Trophoblast cell (in vitro differentiated cells and primary cell): ENCODE measurements at regions not wholly inside any gene's neighbourhood (a gene's known extent, or its start where the extent isn't known, plus 50 kb on each side); places are given as distances from the start of the nearest gene placed in this dataset.

Experiments used
- DNase-seq, 2 donors: peaks; one replicate each; pipeline ENCODE4 v3.0.0-alpha.2; 2016
- H2AFZ ChIP-seq: 2 replicates; pipeline ENCODE4 v1.6.1; 2013; ENCODE audit warnings: low read length, moderate library complexity, mild to moderate bottlenecking; ENCODE audit not compliant: insufficient read depth, poor library complexity
- H2AK5ac ChIP-seq: 2 replicates; pipeline ENCODE4 v1.6.1; 2013; ENCODE audit warnings: mild to moderate bottlenecking, low read length
- H2BK120ac ChIP-seq: 2 replicates; pipeline ENCODE4 v1.6.1; 2013; ENCODE audit warnings: low read length, mild to moderate bottlenecking, moderate library complexity; ENCODE audit not compliant: insufficient read depth, poor library complexity
- H2BK12ac ChIP-seq: 2 replicates; pipeline ENCODE4 v1.6.1; 2013; ENCODE audit warnings: mild to moderate bottlenecking, low read length, moderate library complexity
- H2BK5ac ChIP-seq: 2 replicates; pipeline ENCODE4 v1.6.1; 2013; ENCODE audit warnings: low read length, low read depth, moderate library complexity, mild to moderate bottlenecking; ENCODE audit not compliant: poor library complexity
- H3K14ac ChIP-seq: 2 replicates; pipeline ENCODE4 v1.6.1; 2013; ENCODE audit warnings: mild to moderate bottlenecking, low read length
- H3K18ac ChIP-seq: 2 replicates; pipeline ENCODE4 v1.6.1; 2013; ENCODE audit warnings: mild to moderate bottlenecking, low read length
- H3K23ac ChIP-seq: 2 replicates; pipeline ENCODE4 v1.6.1; 2013; ENCODE audit warnings: low read length
- H3K27ac ChIP-seq: 2 replicates; pipeline ENCODE4 v1.5.1; 2013; ENCODE audit warnings: low read depth, mild to moderate bottlenecking, inconsistent platforms, low read length, moderate library complexity
- H3K27me3 ChIP-seq: 2 replicates; pipeline ENCODE4 v1.6.1; 2013; ENCODE audit warnings: inconsistent platforms, mild to moderate bottlenecking, low read length, moderate library complexity; ENCODE audit not compliant: insufficient read depth
- H3K36me3 ChIP-seq, 2 experiments: 1 replicate in 1 of 2; 2 replicates in 1 of 2; pipeline ENCODE4 v1.6.1; 2013; ENCODE audit warnings: low read length in 2 of 2, mild to moderate bottlenecking in 2 of 2, moderate library complexity in 1 of 2; ENCODE audit not compliant: insufficient read depth in 2 of 2, control insufficient read depth in 1 of 2
- H3K4ac ChIP-seq: 2 replicates; pipeline ENCODE4 v1.6.1; 2013; ENCODE audit warnings: low read depth, mild to moderate bottlenecking, low read length, moderate library complexity
- H3K4me1 ChIP-seq, 2 experiments: 1 replicate in 1 of 2; 2 replicates in 1 of 2; pipeline ENCODE4 v1.6.1; 2013; ENCODE audit warnings: low read length in 2 of 2, mild to moderate bottlenecking in 2 of 2, moderate library complexity in 1 of 2; ENCODE audit not compliant: insufficient read depth in 2 of 2, control insufficient read depth in 1 of 2
- H3K4me2 ChIP-seq: 2 replicates; pipeline ENCODE4 v1.6.1; 2013; ENCODE audit warnings: inconsistent platforms, mild to moderate bottlenecking, low read length, moderate library complexity
- H3K4me3 ChIP-seq: 2 replicates; pipeline ENCODE4 v1.5.1; 2013; ENCODE audit warnings: mild to moderate bottlenecking, low read depth, low read length, inconsistent platforms
- H3K79me1 ChIP-seq: one replicate; pipeline ENCODE4 v1.6.1; 2013; ENCODE audit warnings: low read length
- H3K79me2 ChIP-seq: 2 replicates; pipeline ENCODE4 v1.6.1; 2013; ENCODE audit warnings: low read length, mild to moderate bottlenecking; ENCODE audit not compliant: control insufficient read depth, insufficient read depth, poor library complexity
- H3K9ac ChIP-seq: 2 replicates; pipeline ENCODE4 v1.6.1; 2013; ENCODE audit warnings: mild to moderate bottlenecking, low read length
- H3K9me3 ChIP-seq: 2 replicates; pipeline ENCODE4 v1.6.1; 2013; ENCODE audit warnings: low read depth, mild to moderate bottlenecking, control low read depth, inconsistent platforms, low read length; ENCODE audit not compliant: insufficient read depth
- H4K12ac ChIP-seq: 2 replicates; pipeline ENCODE4 v1.6.1; 2013; ENCODE audit warnings: low read depth, mild to moderate bottlenecking, low read length, moderate library complexity
- H4K8ac ChIP-seq: 2 replicates; pipeline ENCODE4 v1.6.1; 2013; ENCODE audit warnings: low read depth, mild to moderate bottlenecking, low read length, moderate library complexity
- H4K91ac ChIP-seq: one replicate; pipeline ENCODE4 v1.6.1; 2013; ENCODE audit warnings: low read depth, mild to moderate bottlenecking, low read length, moderate library complexity
- WGBS: extraction: QIAGEN DNeasy Blood & Tissue Kit; methylation state at CpG from one replicate; pipeline ENCODE4 v1.1.7; 2013; ENCODE audit warnings: missing lambda C conversion rate; ENCODE audit not compliant: insufficient read length, insufficient coverage; ENCODE audit errors: extremely low coverage; 5-methylcytosine and 5-hydroxymethylcytosine counted together

DNA sequence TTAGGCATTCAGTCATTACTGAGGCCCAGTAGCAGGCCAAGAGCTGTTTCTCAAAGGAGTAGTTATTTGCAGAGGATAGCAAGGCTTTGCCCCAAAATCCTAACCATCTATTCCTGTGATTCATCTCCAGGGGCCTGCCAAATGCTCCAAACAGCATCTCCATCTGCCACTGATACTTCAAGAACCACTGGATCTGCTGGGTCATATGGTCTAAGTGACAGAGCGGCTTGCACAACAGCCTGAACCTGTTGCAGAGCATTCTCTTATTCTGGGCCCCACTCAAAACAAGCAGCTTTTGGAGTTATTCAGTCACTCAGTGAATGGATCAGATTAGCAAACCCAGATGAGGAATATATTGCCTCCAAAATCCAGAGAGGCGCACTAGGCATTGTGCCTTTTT, 68.8 kb upstream of the ALDH1A3 start:
- no peak overlapping the region for H3K23ac ChIP-seq
- no peak overlapping the region for H4K91ac ChIP-seq
- H3K4me1 ChIP-seq, result no peaks in the 10 kb centered on the region
- no peaks in the 10 kb centered on the region for H3K79me1 ChIP-seq
- H2AK5ac ChIP-seq, result no peak overlapping the region
- no peaks in the 10 kb centered on the region for H3K79me2 ChIP-seq
- no peak for DNase-seq
- no peak overlapping the region for H2AFZ ChIP-seq
- peaks cover 11% of the 10 kb centered on the region for H3K9me3 ChIP-seq
- no peak overlapping the region for H3K14ac ChIP-seq
- H3K4ac ChIP-seq, result no peak overlapping the region
- H2BK5ac ChIP-seq, result no peak overlapping the region
- no peak overlapping the region for H4K8ac ChIP-seq
- no CpG with 5 or more reads among the region's 2 CpGs for WGBS
- no peak overlapping the region for H2BK12ac ChIP-seq
- H3K27ac ChIP-seq, result no peak overlapping the region
- H3K18ac ChIP-seq, result no peak overlapping the region
- no peak overlapping the region for H4K12ac ChIP-seq
- no peak overlapping the region for H3K4me3 ChIP-seq
- H3K27me3 ChIP-seq, result no peaks in the 10 kb centered on the region
- no peak overlapping the region for H2BK120ac ChIP-seq
- no peaks in the 10 kb centered on the region for H3K36me3 ChIP-seq
- H3K4me2 ChIP-seq, result no peak overlapping the region
- no peak overlapping the region for H3K9ac ChIP-seq

- WGBS, result no CpG with 5 or more reads among the region's 2 CpGs
Observed at GRCh38 chr15:100812802-100813201, 66.8 kb upstream of the ALDH1A3 start.

DNA sequence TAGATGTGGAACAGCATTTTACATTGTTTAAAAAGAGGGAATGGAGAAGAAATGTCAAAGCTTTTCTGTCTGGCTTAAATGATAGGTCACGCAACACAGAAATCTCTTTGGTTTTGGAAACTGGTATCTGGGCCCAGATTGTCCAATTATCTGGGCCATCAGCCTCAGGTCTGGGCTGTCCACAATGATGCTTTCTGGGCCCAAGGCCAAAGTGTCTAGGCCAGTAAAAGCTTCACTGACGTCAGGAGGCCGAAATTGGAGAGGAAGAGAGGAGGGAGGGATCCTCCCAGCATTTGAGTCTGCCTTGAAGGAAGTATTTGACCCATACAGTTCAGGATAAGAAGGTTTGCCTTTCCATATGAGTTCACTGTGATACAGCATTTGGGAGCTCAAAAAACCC, 60.7 kb upstream of the ALDH1A3 start:
- no peak overlapping the region for H2AK5ac ChIP-seq
- no peaks in the 10 kb centered on the region for H3K27me3 ChIP-seq
- no peak overlapping the region for H4K91ac ChIP-seq
- H2AFZ ChIP-seq, result no peak overlapping the region
- H3K79me2 ChIP-seq, result no peaks in the 10 kb centered on the region
- no peaks in the 10 kb centered on the region for H3K36me3 ChIP-seq
- no peak overlapping the region for H3K14ac ChIP-seq
- H3K27ac ChIP-seq, result no peak overlapping the region
- no peak overlapping the region for H2BK120ac ChIP-seq
- H3K4me1 ChIP-seq, result no peaks in the 10 kb centered on the region
- H3K79me1 ChIP-seq, result no peaks in the 10 kb centered on the region
- no peak overlapping the region for H2BK5ac ChIP-seq
- no peak overlapping the region for H3K4me2 ChIP-seq
- H2BK12ac ChIP-seq, result no peak overlapping the region
- peaks cover 3% of the 10 kb centered on the region for H3K9me3 ChIP-seq
- no peak overlapping the region for H3K4me3 ChIP-seq
- H3K4ac ChIP-seq, result no peak overlapping the region
- no peak overlapping the region for H4K12ac ChIP-seq
- DNase-seq, result no peak
- no peak overlapping the region for H4K8ac ChIP-seq
- no peak overlapping the region for H3K23ac ChIP-seq
- WGBS, result no CpG with 5 or more reads among the region's 3 CpGs
- no peak overlapping the region for H3K18ac ChIP-seq
- no peak overlapping the region for H3K9ac ChIP-seq

More at GRCh38 chr15:100812802-100813201, 66.8 kb upstream of the ALDH1A3 start:
- no peak overlapping the region for H4K8ac ChIP-seq
- H3K27ac ChIP-seq, result no peak overlapping the region
- no peak overlapping the region for H3K4me2 ChIP-seq
- H3K79me2 ChIP-seq, result no peaks in the 10 kb centered on the region
- no peaks in the 10 kb centered on the region for H3K36me3 ChIP-seq
- H3K23ac ChIP-seq, result no peak overlapping the region
- no peak overlapping the region for H2BK5ac ChIP-seq
- no peak overlapping the region for H2AK5ac ChIP-seq
- no peak overlapping the region for H4K91ac ChIP-seq
- H4K12ac ChIP-seq, result no peak overlapping the region
- no peak overlapping the region for H2AFZ ChIP-seq
- no peak overlapping the region for H3K14ac ChIP-seq
- H2BK12ac ChIP-seq, result no peak overlapping the region
- H3K4me1 ChIP-seq, result no peaks in the 10 kb centered on the region
- no peak overlapping the region for H3K4ac ChIP-seq
- no peak overlapping the region for H3K9ac ChIP-seq
- H3K27me3 ChIP-seq, result no peaks in the 10 kb centered on the region
- DNase-seq, result no peak
- no peaks in the 10 kb centered on the region for H3K79me1 ChIP-seq
- no peak overlapping the region for H2BK120ac ChIP-seq
- H3K4me3 ChIP-seq, result no peak overlapping the region
- H3K9me3 ChIP-seq, result peaks cover 7% of the 10 kb centered on the region
- H3K18ac ChIP-seq, result no peak overlapping the region

GRCh38 chr15:100820528-100820927, 59.1 kb upstream of the ALDH1A3 start:
- peaks cover 2% of the 10 kb centered on the region for H3K79me2 ChIP-seq
- no peak overlapping the region for H2AFZ ChIP-seq

More at GRCh38 chr15:100820528-100820927, 59.1 kb upstream of the ALDH1A3 start:
- Histone ChIP-seq H4K12ac (no peak overlapping the region), H3K27me3 (no peaks in the 10 kb centered on the region), H3K27ac (no peak overlapping the region), H3K9me3 (peaks cover 2% of the 10 kb centered on the region), H3K18ac (no peak overlapping the region), H2BK12ac (no peak overlapping the region), H3K4ac (no peak overlapping the region), H3K4me1 (no peaks in the 10 kb centered on the region), H2AK5ac (no peak overlapping the region), H3K4me2 (no peak overlapping the region), H3K36me3 (no peaks in the 10 kb centered on the region), H4K91ac (no peak overlapping the region), H3K9ac (no peak overlapping the region), H2BK120ac (no peak overlapping the region), H3K23ac (no peak overlapping the region), H3K79me1 (no peaks in the 10 kb centered on the region), H2BK5ac (no peak overlapping the region), H3K4me3 (peak overlapping the region; percentile 27), H4K8ac (no peak overlapping the region), H3K14ac (no peak overlapping the region)
- no peak for DNase-seq
- no CpG with 5 or more reads among the region's 4 CpGs for WGBS
